Ovary (tissue), 7 donors: ENCODE measurements at regions not wholly inside any gene's neighbourhood (a gene's known extent, or its start where the extent isn't known, plus 50 kb on each side); places are given as distances from the start of the nearest gene placed in this dataset.

Experiments used
- DNase-seq, 5 donors: peaks; one replicate each; pipeline ENCODE4 v3.0.0-alpha.2; 2019 to 2020
- H3K27ac ChIP-seq, 2 donors: fragments of 200-600 bp; one replicate each; pipeline versions ENCODE4 v1.5.1 to v1.8.0; 2019 to 2022
- H3K27me3 ChIP-seq: fragments of 200-600 bp; one replicate; pipeline ENCODE4 v1.8.0; 2022
- H3K36me3 ChIP-seq: fragments of 200-600 bp; sonication (generic); one replicate; pipeline ENCODE4 v1.5.1; 2019
- H3K4me1 ChIP-seq: one replicate; pipeline ENCODE4 v1.8.1; 2013; ENCODE audit warnings: mild to moderate bottlenecking, moderate library complexity; ENCODE audit not compliant: insufficient read depth
- H3K4me3 ChIP-seq: fragments of 200-600 bp; sonication (generic); one replicate; pipeline ENCODE4 v1.5.1; 2017
- H3K9me3 ChIP-seq, 2 donors: fragments of 200-600 bp in 1 of 2; sonication (generic) in 1 of 2; one replicate each; pipeline versions ENCODE4 v1.5.1 to v1.8.1; 2013 to 2019; ENCODE audit warnings: mild to moderate bottlenecking in 1 of 2, moderate library complexity in 1 of 2
- EP300 ChIP-seq: sonication (generic); formaldehyde crosslinking; IDR thresholded peaks from one replicate; pipeline ENCODE4 v1.6.1; 2017; ENCODE audit warnings: antibody characterized with exemption
- POLR2A ChIP-seq: fragments of 450-650 bp; IDR thresholded peaks from one replicate; pipeline ENCODE4 v1.6.1; 2017; ENCODE audit warnings: antibody characterized with exemption, mild to moderate bottlenecking, moderate library complexity
- WGBS, 3 donors: extraction: QIAGEN DNeasy Blood & Tissue Kit in 1 of 3; methylation state at CpG; one replicate each; pipeline versions ENCODE4 v1.1.5 to v1.1.7; 2013 to 2017; 5-methylcytosine and 5-hydroxymethylcytosine counted together
- intact Hi-C, 4 donors: fragments of 100-400 bp; cut with DNase I; formaldehyde crosslinking; loops; one replicate each; pipeline versions ENCODE4 v1.11.0 to v1.15.1; 2022 to 2023
- TF ChIP-seq, protein P1 (sequence below), 3 donors: fragments of 450-650 bp in 2 of 3; fragments of 200-600 bp in 1 of 3; IDR thresholded peaks; one replicate each; pipeline versions ENCODE4 v1.5.1 to v1.8.0; 2016 to 2022; ENCODE audit warnings: antibody characterized with exemption in 3 of 3, mild to moderate bottlenecking in 1 of 3
- donor health status: DM: no; HTN: no; CAD: no; lungs with moderate emphysema.
- donor health status: DM: no; HTN: no; CAD: no.
- donor health status: Bipolar disorder and iron deficiency.
- donor health status: DM: no; HTN: no; CAD: no.
- donor health status: DM: yes; HTN: yes; CAD: no.

DNA sequence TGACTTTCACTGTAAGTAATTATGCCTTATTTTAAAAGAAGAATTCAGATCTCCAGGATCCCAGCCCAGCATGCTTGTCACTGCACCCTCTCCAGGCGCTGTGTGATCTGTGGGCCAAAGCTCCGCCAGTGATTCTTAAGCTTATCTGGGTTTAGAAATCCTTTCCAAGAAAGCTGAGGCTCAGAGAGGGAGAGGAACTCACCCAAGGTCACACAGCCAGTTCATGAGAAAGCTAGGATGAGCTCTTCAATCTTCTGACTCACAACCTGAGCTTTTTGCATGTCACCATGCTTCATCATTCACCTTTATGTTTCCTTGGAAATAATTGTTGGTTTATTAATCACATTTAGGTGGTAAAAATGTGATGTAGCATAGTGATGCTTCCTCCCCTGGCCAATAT is 136.6 kb upstream of the HAND1 start:
- intact Hi-C loops = no loop called here
- no peaks in the 10 kb centered on the region for H3K27me3 ChIP-seq

DNA sequence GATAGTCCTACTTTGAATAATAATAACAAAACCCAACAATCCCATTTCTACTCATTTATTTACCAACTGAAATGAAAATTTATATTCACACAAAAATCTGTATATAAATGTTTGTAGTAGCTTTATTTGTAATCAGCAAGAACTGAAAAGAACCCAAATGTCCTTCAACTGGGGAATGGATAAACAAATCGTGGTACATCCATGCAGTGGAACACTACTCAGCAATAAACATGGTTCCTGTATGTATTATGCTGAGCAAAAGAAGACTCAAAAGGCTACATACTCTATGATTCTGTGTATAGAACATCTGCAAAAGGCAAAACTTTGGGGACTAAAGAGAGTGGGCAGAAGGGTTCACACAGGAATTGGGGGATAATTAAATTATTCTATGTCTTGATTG is 136.1 kb upstream of the HAND1 start:
- TF ChIP-seq POLR2A = no peak
- no peak for TF ChIP-seq EP300
- TF ChIP-seq, protein P1, sequence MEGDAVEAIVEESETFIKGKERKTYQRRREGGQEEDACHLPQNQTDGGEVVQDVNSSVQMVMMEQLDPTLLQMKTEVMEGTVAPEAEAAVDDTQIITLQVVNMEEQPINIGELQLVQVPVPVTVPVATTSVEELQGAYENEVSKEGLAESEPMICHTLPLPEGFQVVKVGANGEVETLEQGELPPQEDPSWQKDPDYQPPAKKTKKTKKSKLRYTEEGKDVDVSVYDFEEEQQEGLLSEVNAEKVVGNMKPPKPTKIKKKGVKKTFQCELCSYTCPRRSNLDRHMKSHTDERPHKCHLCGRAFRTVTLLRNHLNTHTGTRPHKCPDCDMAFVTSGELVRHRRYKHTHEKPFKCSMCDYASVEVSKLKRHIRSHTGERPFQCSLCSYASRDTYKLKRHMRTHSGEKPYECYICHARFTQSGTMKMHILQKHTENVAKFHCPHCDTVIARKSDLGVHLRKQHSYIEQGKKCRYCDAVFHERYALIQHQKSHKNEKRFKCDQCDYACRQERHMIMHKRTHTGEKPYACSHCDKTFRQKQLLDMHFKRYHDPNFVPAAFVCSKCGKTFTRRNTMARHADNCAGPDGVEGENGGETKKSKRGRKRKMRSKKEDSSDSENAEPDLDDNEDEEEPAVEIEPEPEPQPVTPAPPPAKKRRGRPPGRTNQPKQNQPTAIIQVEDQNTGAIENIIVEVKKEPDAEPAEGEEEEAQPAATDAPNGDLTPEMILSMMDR (IDR thresholded peaks at IDR 0.05) = no peak
- WGBS, 3 donors = 75 to 90% (median 89%) methylated on average over 1 of the region's 1 CpG
- intact Hi-C loops = no loop called here

More for the DNA sequence above, 136.6 kb upstream of the HAND1 start:
- TF ChIP-seq EP300 (no peak), POLR2A (no peak)
- TF ChIP-seq, protein P1 (IDR thresholded peaks at IDR 0.05) = no peak
- Histone ChIP-seq H3K4me1 (peaks cover 3% of the 10 kb centered on the region), H3K27ac (no peak overlapping the region), H3K9me3 (no peaks in the 10 kb centered on the region), H3K4me3 (no peak overlapping the region), H3K36me3 (no peaks in the 10 kb centered on the region)
- DNase-seq = no peak
- WGBS, 3 donors = 83 to 86% (median 83%) methylated on average over 2 of the region's 2 CpGs

DNA sequence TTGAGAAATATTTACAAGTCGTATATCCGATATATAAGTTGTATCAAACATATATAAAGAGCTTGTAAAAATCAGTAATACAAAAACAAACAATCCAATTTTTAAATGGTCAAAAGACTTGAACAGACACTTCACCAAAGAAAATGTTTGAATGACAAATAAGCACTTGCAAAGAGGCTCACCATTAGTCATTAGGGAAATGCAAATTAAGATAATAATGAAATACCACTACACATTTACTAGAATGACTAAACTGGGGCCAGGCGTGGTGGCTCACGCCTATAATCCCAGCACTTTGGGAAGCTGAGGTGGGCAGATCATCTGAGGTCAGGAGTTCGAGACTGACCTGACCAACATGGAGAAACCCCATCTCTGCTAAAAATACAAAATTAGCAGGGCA is 134.6 kb upstream of the HAND1 start:
- peaks cover 3% of the 10 kb centered on the region for H3K4me1 ChIP-seq
- no peaks in the 10 kb centered on the region for H3K9me3 ChIP-seq
- intact Hi-C loops = no loop called here
- WGBS, 3 donors = 79 to 88% (median 85%) methylated on average over 5 of the region's 5 CpGs
- no peak overlapping the region for H3K27ac ChIP-seq
- DNase-seq = no peak
- no peak overlapping the region for H3K4me3 ChIP-seq
- H3K27me3 ChIP-seq = no peaks in the 10 kb centered on the region
- TF ChIP-seq, protein P1 (IDR thresholded peaks at IDR 0.05) = no peak
- no peak for TF ChIP-seq POLR2A
- no peak for TF ChIP-seq EP300
- no peaks in the 10 kb centered on the region for H3K36me3 ChIP-seq

More for the DNA sequence above, 136.1 kb upstream of the HAND1 start:
- Histone ChIP-seq H3K4me3 (no peak overlapping the region), H3K27ac (no peak overlapping the region), H3K9me3 (no peaks in the 10 kb centered on the region), H3K27me3 (no peaks in the 10 kb centered on the region), H3K4me1 (peaks cover 3% of the 10 kb centered on the region), H3K36me3 (no peaks in the 10 kb centered on the region)
- no peak for DNase-seq

DNA sequence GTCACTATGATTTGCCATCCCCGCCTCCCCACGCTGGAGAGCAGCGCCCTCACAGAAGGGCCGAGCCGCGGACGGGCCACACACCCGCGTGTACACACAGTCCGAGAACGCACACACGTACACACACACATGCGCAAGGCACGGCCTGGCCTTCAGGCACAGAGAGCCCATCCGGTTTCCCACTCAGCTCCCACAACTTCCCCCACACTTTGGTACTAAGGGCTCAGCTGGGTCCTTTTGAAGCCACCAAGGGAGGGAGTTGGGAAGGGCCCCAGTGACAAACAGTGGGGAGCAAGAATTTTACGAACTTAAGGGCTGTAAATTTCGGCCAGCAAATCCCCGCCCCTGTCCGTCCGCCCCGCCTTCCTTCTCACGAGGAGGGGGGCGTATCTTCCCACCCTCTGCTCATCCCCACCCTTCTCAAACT is 133.3 kb upstream of the HAND1 start:
- intact Hi-C loops = no loop called here
- no peak overlapping the region for H3K27ac ChIP-seq
- H3K27me3 ChIP-seq = no peaks in the 10 kb centered on the region
- DNase-seq = no peak
- no peak overlapping the region for H3K4me3 ChIP-seq
- no peaks in the 10 kb centered on the region for H3K9me3 ChIP-seq
- WGBS, 3 donors = 3 to 4% (median 3%) methylated on average over 23 of the region's 23 CpGs
- H3K36me3 ChIP-seq = no peaks in the 10 kb centered on the region
- TF ChIP-seq POLR2A = no peak
- TF ChIP-seq EP300 = no peak
- TF ChIP-seq, protein P1 (IDR thresholded peaks at IDR 0.05) = no peak
- H3K4me1 ChIP-seq = peaks cover 3% of the 10 kb centered on the region
